Right ventricle myocardium inferior (tissue), 1 donor: ENCODE measurements at regions not wholly inside any gene's neighbourhood (a gene's known extent, or its start where the extent isn't known, plus 50 kb on each side); places are given as distances from the start of the nearest gene placed in this dataset.

ENCODE experiments used
- ATAC-seq: fragments of 200-7000 bp; cut with Tn5 transposase; one replicate; pipeline ENCODE4 v1.9.1; 2020; ENCODE audit warnings: mild to moderate bottlenecking, moderate library complexity
- DNase-seq: peaks from one replicate; pipeline ENCODE4 v3.0.0; 2021; ENCODE audit errors: missing footprints
- intact Hi-C: fragments of 100-400 bp; cut with DNase I; formaldehyde crosslinking; loops from one replicate; pipeline ENCODE4 v1.11.0; 2022
- donor health status: DM: no; HTN: yes; CAD: no; lungs with severe emphysema.

DNA sequence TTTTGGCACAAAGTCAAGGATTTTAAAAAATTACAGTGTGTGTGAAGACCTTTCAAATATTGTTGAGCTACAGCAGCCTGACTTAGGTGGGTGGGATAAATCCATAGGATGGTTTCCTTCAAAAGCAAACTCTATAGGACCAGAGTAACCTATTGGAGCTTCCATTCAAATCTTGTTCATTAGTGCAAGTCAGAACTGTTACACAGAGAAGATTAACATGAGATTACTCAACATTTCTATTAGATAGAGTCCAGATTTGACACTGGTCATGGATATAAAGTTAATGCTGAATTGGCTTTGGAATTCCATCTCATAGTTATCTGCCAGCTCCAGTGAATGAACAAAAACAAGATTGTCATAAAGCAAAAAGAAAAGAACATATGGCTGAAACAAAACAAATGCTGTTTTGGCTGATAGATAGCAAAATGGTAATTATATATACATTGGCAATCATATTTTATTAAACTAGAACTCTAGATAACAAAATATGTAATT lies 129.6 kb upstream of the SEMA3A start:
- ATAC-seq (no peak), DNase-seq (no peak)
- intact Hi-C loops: no loop called here

DNA sequence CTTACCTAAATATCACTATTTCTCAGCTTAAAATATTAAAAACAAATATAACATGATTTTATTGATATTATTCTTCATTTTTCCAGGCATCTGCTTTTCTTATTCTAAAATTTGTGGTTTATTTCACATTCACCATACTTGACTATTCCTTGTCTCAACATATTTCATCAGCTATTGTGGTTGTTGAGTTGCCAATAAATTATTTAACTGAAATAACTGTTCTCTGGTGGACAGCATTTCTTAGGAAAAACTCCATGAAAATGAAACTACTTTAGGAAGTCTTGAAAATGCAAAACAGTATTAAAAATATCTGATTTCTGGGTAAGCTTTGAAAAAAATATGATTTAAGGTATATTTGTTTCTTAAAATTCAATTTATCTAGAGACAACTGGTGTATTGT lies 122.9 kb upstream of the SEMA3A start:
- ATAC-seq (no peak), DNase-seq (no peak)
- intact Hi-C loops: no loop called here

DNA sequence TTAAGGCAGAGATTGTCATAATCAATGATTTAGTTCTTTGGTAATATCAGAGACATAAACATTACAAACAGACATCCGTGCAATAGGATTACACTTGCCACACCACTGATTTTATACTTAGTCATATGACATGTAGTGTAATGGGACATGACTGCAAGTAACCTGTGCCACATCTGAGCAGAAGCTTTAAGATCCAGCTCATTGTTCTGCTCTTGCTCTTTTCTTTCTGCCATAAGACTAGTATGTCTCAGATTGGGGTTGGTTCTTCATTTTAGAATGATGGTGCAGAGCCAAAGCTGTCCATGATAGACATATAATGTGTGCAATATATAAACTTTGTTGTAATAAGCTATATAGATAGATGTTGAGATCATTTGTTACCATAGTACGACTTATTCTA lies 119.7 kb upstream of the SEMA3A start:
- ATAC-seq (no peak), DNase-seq (no peak)
- intact Hi-C loops: no loop called here

DNA sequence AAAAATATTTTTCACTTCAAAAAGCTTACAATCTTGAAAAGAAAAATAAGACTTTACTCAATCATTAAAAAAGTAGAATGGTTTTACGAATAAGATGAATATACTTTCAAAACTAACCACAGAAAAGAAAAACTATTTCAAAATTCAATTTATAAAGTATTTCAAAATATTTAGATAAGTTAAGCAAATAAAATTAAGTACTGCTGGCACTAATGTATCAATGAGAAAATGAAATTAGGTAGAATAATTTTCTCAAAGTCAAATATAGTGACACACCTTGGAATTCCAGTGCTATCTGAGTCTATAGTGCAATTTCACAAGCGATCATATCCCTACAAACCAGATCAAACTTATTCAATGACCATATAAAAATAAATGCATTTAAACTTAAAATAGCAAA lies 109.8 kb upstream of the SEMA3A start:
- intact Hi-C loops: no loop called here
- DNase-seq (no peak), ATAC-seq (no peak)

DNA sequence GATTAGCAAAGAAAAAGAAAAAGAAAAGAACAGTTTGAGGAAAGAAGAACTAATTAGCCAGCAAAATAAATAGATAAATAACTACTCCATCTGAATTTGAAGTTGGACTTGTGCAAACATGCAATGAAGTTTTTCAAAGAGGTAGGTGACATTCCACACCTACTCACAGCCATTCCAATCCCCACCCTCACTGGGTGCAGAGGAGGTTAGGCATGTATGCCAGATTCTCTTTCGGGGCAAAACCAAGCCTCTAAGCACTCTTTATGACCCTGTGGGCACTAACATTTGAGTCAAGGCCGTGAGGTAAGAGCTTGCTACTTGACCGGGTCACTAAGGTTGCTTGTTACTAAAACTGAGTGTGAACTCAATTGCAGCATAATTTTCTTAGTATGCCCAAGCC lies 108.4 kb upstream of the SEMA3A start:
- DNase-seq (no peak), ATAC-seq (no peak)
- intact Hi-C loops: no loop called here

DNA sequence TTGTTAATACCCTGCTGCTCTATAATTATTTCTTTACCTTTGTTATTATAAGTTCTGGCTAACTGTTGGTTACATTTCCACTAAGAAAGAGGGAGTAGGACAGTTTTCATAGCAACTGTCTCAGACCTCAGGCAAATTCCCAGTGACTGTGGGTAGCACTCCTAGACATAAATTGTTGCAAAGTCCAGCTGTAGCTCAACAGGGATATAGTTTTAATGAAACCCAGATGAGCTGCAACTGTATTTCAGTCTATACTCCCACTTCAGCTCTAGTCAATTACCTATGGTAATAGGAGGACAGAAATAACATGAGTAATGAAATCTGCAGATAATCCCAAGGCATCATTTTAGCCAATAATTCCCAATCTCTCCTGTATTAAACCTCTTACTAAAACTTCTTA lies 103.0 kb upstream of the SEMA3A start:
- no peak for ATAC-seq
- intact Hi-C loops: loop anchor here (2.0 kb wide), 1 partner anchor 13 kb away; no protein-coding TSS in a partner anchor
- no peak for DNase-seq

DNA sequence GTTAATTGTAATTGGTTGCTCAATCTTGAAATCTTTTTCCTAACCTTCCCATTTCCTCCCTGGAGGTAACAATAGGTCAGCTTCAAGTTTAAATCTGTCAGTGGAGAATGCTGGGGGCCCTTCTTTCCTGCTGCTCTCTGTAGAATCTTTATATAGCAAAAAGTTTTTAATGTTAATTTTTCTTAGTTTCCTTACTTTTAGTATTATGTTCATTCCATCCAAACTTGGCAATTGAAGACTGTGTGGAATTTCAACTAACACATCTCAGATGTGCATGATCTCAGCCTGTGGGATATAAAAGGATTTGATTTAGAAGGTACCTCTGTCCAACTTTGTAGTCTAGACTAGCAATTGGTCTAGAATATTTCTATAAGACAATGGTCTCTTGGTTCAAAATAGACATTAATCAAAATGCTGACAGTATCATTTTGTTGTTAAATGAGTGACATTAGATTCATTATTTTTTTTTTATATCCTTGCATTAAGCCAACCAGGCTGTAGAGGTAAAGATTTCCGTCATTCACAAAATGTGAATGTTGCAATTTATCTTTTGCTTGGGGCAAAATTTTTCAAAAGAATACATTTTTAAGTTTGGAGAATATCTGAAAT lies 100.4 kb upstream of the SEMA3A start:
- intact Hi-C loops: no loop called here
- DNase-seq: no peak
- no peak for ATAC-seq

DNA sequence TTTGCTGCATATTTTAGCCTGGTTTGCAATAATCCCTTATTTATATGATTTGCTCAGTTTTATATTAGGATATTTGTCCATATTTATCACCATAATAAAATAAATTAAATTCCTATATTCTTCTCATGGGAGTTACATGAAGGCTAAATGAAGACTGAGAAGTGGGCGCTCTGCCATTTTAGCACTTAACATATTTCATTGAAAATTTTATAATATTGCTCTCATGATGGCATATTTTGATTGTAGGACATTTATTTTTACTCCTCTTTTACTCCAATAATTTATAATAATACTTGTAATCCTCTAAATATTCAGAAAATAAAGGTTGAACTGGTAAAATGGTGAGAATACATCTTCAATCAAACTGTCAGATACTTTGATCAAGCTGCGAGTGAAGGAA lies 99.8 kb upstream of the SEMA3A start:
- intact Hi-C loops: no loop called here
- no peak for ATAC-seq

DNA sequence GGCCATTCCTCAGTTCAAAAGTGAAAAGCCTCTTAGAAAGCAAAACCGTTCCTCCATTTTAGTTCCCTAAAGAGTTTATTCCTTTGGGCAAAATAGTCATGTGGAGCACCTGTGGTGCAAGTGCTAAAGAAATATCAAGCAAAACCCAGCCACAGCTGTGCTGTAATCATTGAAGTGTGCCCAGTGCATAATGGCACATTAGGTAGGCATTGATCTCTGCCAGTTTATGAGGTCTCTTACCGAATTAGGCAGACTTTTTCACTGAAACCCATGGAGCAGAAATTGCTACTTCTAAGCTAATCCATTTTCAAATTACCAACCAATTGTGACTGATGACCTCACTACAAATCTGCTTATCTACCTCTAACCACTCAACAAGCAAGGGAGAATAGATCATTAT lies 97.2 kb upstream of the SEMA3A start:
- DNase-seq: no peak
- no peak for ATAC-seq
- intact Hi-C loops: no loop called here

More for the DNA sequence above, 99.8 kb upstream of the SEMA3A start:
- no peak for DNase-seq

DNA sequence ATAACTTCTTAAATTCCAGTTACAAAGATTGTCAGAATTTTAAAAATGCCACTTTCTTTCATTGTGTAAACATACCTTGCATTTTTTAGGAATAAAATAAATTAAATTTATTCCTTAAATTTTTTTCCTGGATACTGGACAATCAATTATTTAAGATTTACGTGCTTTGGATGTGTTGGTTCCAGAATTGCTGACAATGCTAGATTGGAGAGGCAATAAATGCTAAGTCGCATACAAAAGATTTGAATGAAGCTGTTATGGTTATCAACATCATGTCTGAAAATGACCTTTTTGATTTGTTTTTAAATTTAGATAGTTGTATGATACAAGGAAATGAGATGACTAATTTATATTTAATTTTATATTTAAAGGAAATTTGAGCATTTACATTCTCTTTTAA lies 89.2 kb upstream of the SEMA3A start:
- ATAC-seq (no peak), DNase-seq (no peak)

DNA sequence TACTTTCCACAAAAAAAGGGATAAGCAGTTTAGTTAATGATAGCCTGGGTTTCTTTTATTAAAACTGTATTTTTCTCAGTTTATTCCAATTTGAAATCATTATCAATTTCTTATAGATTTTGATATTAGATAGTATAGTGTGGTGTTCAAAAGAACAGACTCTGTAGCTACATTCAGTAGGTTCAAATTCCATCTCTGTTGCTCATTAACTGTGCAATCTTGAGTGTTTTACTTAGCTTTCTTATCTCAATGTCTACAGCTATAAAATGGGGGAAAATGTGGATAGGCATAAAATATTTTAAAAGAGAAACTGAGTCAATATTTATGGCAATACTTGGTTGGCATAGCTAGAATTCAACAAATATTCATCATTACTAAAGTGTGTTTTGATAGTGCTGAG lies 86.9 kb upstream of the SEMA3A start:
- ATAC-seq (no peak), DNase-seq (no peak)
- intact Hi-C loops: no loop called here

More for the DNA sequence above, 89.2 kb upstream of the SEMA3A start:
- intact Hi-C loops: no loop called here

DNA sequence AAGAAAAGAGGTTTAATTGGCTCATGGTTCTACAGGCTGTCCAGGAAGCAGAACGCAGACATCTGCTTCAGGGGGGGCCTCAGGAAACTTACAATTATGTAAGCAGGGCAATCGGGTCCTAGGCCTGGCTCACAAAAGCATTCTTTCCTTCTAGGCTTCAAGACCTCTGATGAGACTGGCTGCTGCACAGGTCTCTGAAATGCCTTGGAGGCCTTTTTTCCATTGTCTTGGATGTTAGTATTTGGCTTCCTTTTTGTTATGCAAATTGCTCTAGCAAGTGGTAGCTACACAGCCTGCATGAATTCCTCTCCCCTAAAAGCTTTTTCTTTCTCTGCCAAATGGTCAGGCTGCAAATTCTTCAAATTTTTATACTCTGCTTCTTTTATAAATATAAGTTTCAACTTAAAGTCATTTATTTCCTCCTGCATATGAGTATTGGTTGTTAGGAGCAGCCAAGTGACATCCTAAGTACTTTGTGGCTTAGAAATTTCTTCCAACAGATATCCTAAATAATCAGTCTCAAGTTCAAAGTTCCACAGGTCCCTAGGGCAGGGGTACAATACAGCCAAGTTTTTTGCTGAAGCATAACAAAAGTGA lies 83.1 kb upstream of the SEMA3A start:
- no peak for DNase-seq
- intact Hi-C loops: no loop called here
- ATAC-seq: no peak

DNA sequence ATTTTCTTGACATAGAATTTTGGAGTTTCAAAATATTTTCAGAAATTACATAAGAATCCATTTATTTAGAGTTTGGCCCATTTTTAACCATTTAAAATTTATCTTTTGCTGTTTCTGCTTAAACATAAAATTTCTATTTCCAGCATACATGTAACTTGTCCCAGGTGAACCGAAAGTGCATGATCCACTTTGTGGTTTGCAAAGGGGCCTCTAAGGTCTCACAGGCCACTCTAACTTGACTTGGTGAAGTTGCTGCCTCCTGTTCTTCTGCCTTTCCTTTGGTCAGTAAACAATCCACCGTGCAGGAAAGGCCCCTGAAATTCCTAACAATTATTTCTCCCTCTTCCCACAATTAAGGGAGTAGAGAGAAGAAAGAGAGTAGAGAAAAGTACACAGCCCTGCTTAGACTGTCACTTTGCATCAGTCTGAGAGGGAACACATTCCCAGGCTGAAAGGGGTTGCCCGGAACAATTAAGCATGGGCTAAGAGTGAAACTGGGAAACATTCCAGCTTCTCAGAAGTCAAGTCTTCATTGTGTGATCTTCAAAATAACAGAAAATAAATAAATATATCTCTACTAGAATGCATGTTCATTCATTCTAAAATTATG lies 79.5 kb upstream of the SEMA3A start:
- ATAC-seq (no peak), DNase-seq (no peak)
- intact Hi-C loops: no loop called here

DNA sequence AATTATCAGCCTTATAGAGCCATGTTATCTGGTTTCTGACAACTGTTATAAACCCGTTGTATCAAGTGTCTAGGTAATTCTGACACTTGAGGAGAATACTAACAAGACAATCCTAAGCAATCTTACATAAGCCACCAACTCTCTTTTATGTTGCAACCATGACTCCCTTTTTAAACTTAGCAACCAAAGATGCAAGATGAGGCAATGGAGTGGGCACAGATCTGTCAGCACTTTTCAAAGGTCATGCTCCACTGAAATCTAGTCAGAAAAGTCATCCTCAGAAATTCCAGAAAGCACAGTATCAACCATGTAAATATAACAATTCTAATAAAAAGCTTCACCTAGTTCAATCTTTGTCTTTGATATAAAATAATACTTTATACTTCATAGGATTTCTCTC lies 77.0 kb upstream of the SEMA3A start:
- intact Hi-C loops: no loop called here
- ATAC-seq (no peak), DNase-seq (no peak)

DNA sequence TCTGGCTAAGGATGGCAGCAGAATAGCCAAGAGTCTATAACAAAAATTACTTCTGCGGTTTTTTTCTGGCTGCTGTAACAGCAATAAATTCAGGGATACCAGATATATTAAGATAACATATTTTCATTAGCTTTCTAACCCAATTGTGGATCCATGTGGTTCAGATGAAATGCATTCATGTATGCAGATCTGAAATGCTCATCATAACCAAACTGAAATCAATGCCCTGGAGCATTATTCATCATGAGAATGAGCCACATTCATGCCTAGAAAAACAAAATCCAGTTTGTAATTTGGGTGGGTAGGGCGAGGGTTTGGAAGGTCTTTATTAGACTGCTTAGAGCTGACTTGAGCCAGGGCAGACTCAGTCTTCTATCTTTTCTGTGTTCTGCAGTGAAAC lies 69.8 kb upstream of the SEMA3A start:
- ATAC-seq (no peak), DNase-seq (no peak)
- intact Hi-C loops: no loop called here

DNA sequence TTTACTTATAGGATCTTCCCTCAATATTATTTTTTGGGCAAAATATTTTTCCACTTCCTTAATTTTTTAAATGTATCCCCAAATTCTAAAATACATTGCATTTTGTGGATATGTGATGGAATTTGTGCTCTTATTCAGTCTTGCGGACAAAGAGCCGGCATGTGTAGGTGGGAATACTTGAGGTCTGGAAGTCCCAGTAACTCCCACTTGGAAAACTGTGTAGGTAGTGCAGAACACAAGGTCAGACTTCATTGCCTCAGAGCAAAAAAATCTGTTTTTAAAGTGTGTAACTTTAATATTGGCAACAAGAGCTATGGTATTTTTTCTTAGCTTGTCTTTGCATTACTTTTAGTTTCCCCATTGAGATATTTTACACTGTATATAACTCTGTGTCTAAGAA lies 68.5 kb upstream of the SEMA3A start:
- intact Hi-C loops: no loop called here
- ATAC-seq (no peak), DNase-seq (no peak)

DNA sequence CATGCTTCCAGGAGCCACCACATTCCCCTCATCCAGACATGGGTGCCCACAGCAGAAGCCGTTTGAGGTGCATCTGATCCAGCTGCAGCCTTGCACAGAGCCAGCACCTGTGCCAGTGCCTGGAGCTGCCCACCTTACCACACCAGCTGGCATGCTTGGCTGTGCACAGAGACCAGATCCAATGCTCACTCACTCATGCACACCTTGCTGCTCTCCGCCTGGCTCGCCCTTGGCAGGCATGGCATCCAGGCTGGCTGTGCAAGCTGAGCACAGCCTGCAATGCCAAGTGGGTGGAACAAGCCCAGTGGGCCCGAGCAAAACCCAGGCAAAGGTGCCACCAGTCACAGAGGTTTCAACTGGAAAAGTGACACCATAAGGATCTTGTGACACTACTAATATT lies 66.9 kb upstream of the SEMA3A start:
- ATAC-seq: no peak
- intact Hi-C loops: no loop called here
- no peak for DNase-seq

DNA sequence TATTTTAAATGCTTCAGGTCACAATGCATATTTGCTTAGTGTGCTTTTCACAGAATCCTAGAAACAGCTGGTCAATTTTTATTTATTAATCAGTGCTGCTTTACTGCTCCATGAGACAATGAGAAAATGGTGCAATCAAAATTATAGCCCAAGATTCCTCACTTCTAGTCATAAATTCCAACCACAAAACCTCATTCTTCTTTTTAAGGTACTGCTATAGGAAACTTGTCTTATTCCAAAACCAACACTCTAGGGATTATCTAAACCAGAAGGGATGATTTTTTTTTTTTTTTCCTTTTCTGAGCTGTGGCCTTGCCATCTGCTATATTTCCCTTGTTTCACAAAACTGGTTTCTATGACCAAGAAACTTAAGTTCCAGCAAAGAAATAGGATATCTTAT lies 64.0 kb upstream of the SEMA3A start:
- ATAC-seq (no peak), DNase-seq (no peak)
- intact Hi-C loops: no loop called here

DNA sequence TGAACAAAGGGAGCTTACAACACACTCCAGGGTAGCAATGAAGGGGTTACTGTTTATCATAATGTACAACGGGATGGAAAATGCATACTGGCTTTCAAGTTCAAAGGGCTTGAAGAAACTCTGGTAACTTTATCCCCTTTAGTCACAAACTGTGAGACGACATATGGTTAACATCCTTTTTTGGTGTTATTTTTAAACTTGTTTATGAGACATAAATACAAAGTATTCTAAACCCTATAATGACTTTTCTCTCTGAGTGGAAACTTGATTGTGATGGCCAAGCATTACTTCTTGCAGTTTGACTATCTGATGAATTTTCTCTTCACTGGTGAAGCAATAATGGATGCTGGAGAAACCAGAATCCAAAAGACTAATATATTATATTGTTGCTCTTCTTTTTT lies 62.0 kb upstream of the SEMA3A start:
- intact Hi-C loops: no loop called here
- ATAC-seq: no peak
- no peak for DNase-seq

DNA sequence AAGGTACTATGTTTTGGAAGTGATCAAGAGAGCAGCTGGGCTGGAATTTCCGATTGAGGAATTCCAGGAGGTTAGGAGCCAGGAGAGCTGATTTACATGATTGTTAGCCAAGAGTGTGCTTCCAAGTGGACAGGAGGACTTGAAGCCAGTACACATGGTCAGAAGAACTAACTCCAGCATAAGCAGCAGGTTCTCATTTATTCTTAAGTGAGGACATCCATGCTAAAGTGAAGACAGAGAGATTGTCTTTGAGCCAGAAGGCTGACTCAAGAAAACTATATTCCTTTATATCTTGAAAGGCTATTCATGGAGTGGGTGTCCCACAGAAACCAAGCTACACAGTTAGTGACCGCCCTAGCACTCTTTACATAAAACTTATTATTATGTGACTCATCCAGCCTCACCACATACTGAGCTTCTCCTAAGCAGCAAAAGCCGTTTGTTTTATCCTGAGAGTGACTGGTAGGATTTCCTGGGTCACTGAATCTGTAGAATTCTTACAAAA lies 56.7 kb upstream of the SEMA3A start:
- no peak for ATAC-seq
- no peak for DNase-seq
- intact Hi-C loops: no loop called here
